GM12875 (cell line): ENCODE measurements at regions not wholly inside any gene's neighbourhood (a gene's known extent, or its start where the extent isn't known, plus 50 kb on each side); places are given as distances from the start of the nearest gene placed in this dataset.

Experiments
- H3K4me3 ChIP-seq: one replicate; pipeline ENCODE4 v1.5.1; 2011; ENCODE audit warnings: low read depth, low read length, control low read depth
- CTCF ChIP-seq: IDR thresholded peaks from 2 replicates; pipeline ENCODE4 v1.5.1; 2011; ENCODE audit warnings: low read depth, mild to moderate bottlenecking, control low read depth, inconsistent platforms, low read length, moderate library complexity, borderline replicate concordance; ENCODE audit not compliant: insufficient read depth

- no peak overlapping the region for H3K4me3 ChIP-seq
- no peak for TF ChIP-seq CTCF
These were observed 154.6 kb downstream of the SEC14L1 start for GRCh38 chr17:77295241-77295853.

- no peak for TF ChIP-seq CTCF
- no peak overlapping the region for H3K4me3 ChIP-seq
These were observed 156.1 kb downstream of the SEC14L1 start for GRCh38 chr17:77296769-77297409.

- no peak for TF ChIP-seq CTCF
- no peak overlapping the region for H3K4me3 ChIP-seq
These were observed 157.2 kb downstream of the SEC14L1 start for GRCh38 chr17:77297693-77298666.

- no peak for TF ChIP-seq CTCF
- H3K4me3 ChIP-seq = no peak overlapping the region
These were observed 158.0 kb downstream of the SEC14L1 start for GRCh38 chr17:77298811-77299210.

GRCh38 chr17:77299256-77300015 is 158.7 kb downstream of the SEC14L1 start:
- TF ChIP-seq CTCF = no peak

GRCh38 chr17:77300016-77300686 is 159.4 kb downstream of the SEC14L1 start:
- H3K4me3 ChIP-seq = no peak overlapping the region
- no peak for TF ChIP-seq CTCF

More at GRCh38 chr17:77299256-77300015, 158.7 kb downstream of the SEC14L1 start:
- H3K4me3 ChIP-seq = no peak overlapping the region
